ENCODE measurements at regions not wholly inside any gene's neighbourhood (a gene's known extent, or its start where the extent isn't known, plus 50 kb on each side); places are given as distances from the start of the nearest gene placed in this dataset.

GRCh38 chr5:3036041-3036788 is 284.7 kb upstream of the IRX2 start:
- no peak for TF ChIP-seq CTCF (IDR thresholded peaks at IDR 0.05; ENCODE audit: borderline replicate concordance, control extremely low read depth, extremely low read depth, insufficient read depth, missing control alignments)
- DNase-seq (ENCODE audit: low spot score) = no peak
- in situ Hi-C loops (cut with MboI; ENCODE audit: low sequenced_read_pairs, unreplicated experiment) = no loop called here

GRCh38 chr5:3035452-3035851 is 284.0 kb upstream of the IRX2 start:
- in situ Hi-C loops (cut with MboI; ENCODE audit: low sequenced_read_pairs, unreplicated experiment) = no loop called here
- DNase-seq (ENCODE audit: low spot score) = no peak
- no peak for TF ChIP-seq CTCF (IDR thresholded peaks at IDR 0.05; ENCODE audit: borderline replicate concordance, control extremely low read depth, extremely low read depth, insufficient read depth, missing control alignments)

GRCh38 chr5:3034881-3035280 is 283.4 kb upstream of the IRX2 start:
- TF ChIP-seq CTCF (IDR thresholded peaks at IDR 0.05; ENCODE audit: borderline replicate concordance, control extremely low read depth, extremely low read depth, insufficient read depth, missing control alignments) = no peak
- DNase-seq (ENCODE audit: low spot score) = no peak
- in situ Hi-C loops (cut with MboI; ENCODE audit: low sequenced_read_pairs, unreplicated experiment) = no loop called here

GRCh38 chr5:3034449-3034848 is 283.0 kb upstream of the IRX2 start:
- no peak for DNase-seq (ENCODE audit: low spot score)
- in situ Hi-C loops (cut with MboI; ENCODE audit: low sequenced_read_pairs, unreplicated experiment) = no loop called here
- no peak for TF ChIP-seq CTCF (IDR thresholded peaks at IDR 0.05; ENCODE audit: borderline replicate concordance, control extremely low read depth, extremely low read depth, insufficient read depth, missing control alignments)

- DNase-seq (ENCODE audit: low spot score) = no peak
- in situ Hi-C loops (cut with MboI; ENCODE audit: low sequenced_read_pairs, unreplicated experiment) = no loop called here
- TF ChIP-seq CTCF (IDR thresholded peaks at IDR 0.05; ENCODE audit: borderline replicate concordance, control extremely low read depth, extremely low read depth, insufficient read depth, missing control alignments) = no peak
Measured at GRCh38 chr5:3033033-3033755, 281.7 kb upstream of the IRX2 start.

GRCh38 chr5:3032513-3032912 is 281.0 kb upstream of the IRX2 start:
- TF ChIP-seq CTCF (IDR thresholded peaks at IDR 0.05; ENCODE audit: borderline replicate concordance, control extremely low read depth, extremely low read depth, insufficient read depth, missing control alignments) = no peak
- in situ Hi-C loops (cut with MboI; ENCODE audit: low sequenced_read_pairs, unreplicated experiment) = no loop called here
- no peak for DNase-seq (ENCODE audit: low spot score)
